Astrocyte (in vitro differentiated cells and primary cell): ENCODE measurements at regions not wholly inside any gene's neighbourhood (a gene's known extent, or its start where the extent isn't known, plus 50 kb on each side); places are given as distances from the start of the nearest gene placed in this dataset.

ENCODE experiments used
- CTCF ChIP-seq: IDR thresholded peaks from 2 replicates; pipeline ENCODE4 v1.5.1; 2011; ENCODE audit warnings: low read depth, mild to moderate bottlenecking, inconsistent platforms, low read length, moderate library complexity; ENCODE audit not compliant: insufficient read depth
- EZH2 ChIP-seq: IDR thresholded peaks from 2 replicates; pipeline ENCODE4 v1.6.1; 2012; ENCODE audit warnings: mild to moderate bottlenecking, low read length, inconsistent platforms; ENCODE audit not compliant: insufficient read depth

DNA sequence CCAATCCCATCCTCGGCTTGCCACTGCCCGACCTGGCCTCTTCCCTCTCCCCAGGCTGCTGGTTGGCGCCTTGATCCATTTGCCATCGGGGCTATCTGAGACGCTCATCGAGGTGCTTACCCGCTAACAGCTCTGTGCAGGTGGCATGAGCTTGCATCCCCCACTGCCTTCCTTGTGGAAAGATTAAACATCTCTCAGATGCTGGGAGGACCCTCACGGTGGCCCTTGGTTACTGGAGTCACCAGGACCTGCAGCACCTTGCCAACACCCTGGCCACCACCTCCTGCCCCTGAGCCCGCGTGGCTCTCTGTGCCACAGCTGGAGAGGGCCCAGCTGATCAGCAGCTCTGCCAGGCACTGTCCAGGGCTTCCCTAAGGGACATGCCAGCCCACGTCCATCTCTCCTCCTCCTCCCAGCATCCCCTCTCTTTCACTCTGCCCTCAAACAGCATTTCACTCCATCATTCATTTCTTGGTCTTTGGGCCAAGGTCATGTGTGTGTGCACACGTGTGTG, 249.6 kb downstream of the RBFOX3 start:
- TF ChIP-seq CTCF (no peak), EZH2 (no peak)
